SK-N-SH treated with all-trans-retinoic acid at 6 μM for 48 hours (cell line): ENCODE measurements at regions not wholly inside any gene's neighbourhood (a gene's known extent, or its start where the extent isn't known, plus 50 kb on each side); places are given as distances from the start of the nearest gene placed in this dataset.

Experiments used
- ATAC-seq: fragments of 200-7000 bp; cut with Tn5 transposase; 3 replicates; pipeline ENCODE4 v1.9.1; 2020; ENCODE audit warnings: mild to moderate bottlenecking, moderate library complexity
- ARNTL ChIP-seq: fragments of 450-650 bp; formaldehyde crosslinking; IDR thresholded peaks from 2 replicates; pipeline ENCODE4 v1.5.0; 2020; ENCODE audit warnings: low read depth, mild to moderate bottlenecking, moderate library complexity, borderline replicate concordance
- BACH2 ChIP-seq: fragments of 250-450 bp; sonication (Bioruptor Pico); IDR thresholded peaks from 2 replicates; pipeline ENCODE4 v1.9.0; 2021; ENCODE audit warnings: mild to moderate bottlenecking, borderline replicate concordance
- CREB5 ChIP-seq: fragments of 250-450 bp; sonication (Bioruptor Pico); IDR thresholded peaks from 2 replicates; pipeline ENCODE4 v1.5.1; 2020; ENCODE audit warnings: low read depth, mild to moderate bottlenecking, moderate library complexity
- CSDC2 ChIP-seq: fragments of 250-450 bp; sonication (Bioruptor Pico); IDR thresholded peaks from 2 replicates; pipeline ENCODE4 v1.5.0; 2020; ENCODE audit warnings: mild to moderate bottlenecking, moderate library complexity
- GLIS3 ChIP-seq: fragments of 250-450 bp; sonication (Bioruptor Pico); IDR thresholded peaks from 2 replicates; pipeline ENCODE4 v1.5.0; 2020; ENCODE audit warnings: mild to moderate bottlenecking, moderate library complexity
- OSR1 ChIP-seq: fragments of 250-450 bp; sonication (Bioruptor Pico); IDR thresholded peaks from 2 replicates; pipeline ENCODE4 v1.8.0; 2022; ENCODE audit warnings: moderate library complexity, mild to moderate bottlenecking, inconsistent platforms
- PPARA ChIP-seq: fragments of 250-450 bp; sonication (Bioruptor Pico); IDR thresholded peaks from 2 replicates; pipeline ENCODE4 v1.5.0; 2020; ENCODE audit warnings: mild to moderate bottlenecking, borderline replicate concordance
- SNAI2 ChIP-seq: fragments of 250-450 bp; sonication (Bioruptor Pico); IDR thresholded peaks from 2 replicates; pipeline ENCODE4 v1.5.0; 2020; ENCODE audit warnings: mild to moderate bottlenecking, moderate library complexity
- TCF4 ChIP-seq: fragments of 250-450 bp; sonication (Bioruptor Pico); IDR thresholded peaks from 2 replicates; pipeline ENCODE4 v1.8.0; 2021; ENCODE audit warnings: mild to moderate bottlenecking, moderate library complexity, borderline replicate concordance
- TOX ChIP-seq: fragments of 250-450 bp; sonication (Bioruptor Pico); IDR thresholded peaks from 2 replicates; pipeline ENCODE4 v1.8.0; 2021; ENCODE audit warnings: mild to moderate bottlenecking, moderate library complexity, borderline replicate concordance
- TSHZ2 ChIP-seq: fragments of 250-450 bp; sonication (Bioruptor Pico); IDR thresholded peaks from 2 replicates; pipeline ENCODE4 v1.5.0; 2020; ENCODE audit warnings: mild to moderate bottlenecking, moderate library complexity
- ZC3H10 ChIP-seq: fragments of 250-450 bp; sonication (Bioruptor Pico); IDR thresholded peaks from 2 replicates; pipeline ENCODE4 v1.5.1; 2021; ENCODE audit warnings: mild to moderate bottlenecking, moderate library complexity
- ZFP3 ChIP-seq: fragments of 250-450 bp; sonication (Bioruptor Pico); IDR thresholded peaks from 2 replicates; pipeline ENCODE4 v1.5.0; 2020; ENCODE audit warnings: mild to moderate bottlenecking, moderate library complexity
- ZFP30 ChIP-seq: fragments of 450-650 bp; formaldehyde crosslinking; IDR thresholded peaks from 2 replicates; pipeline ENCODE4 v1.5.0; 2022; ENCODE audit warnings: mild to moderate bottlenecking, moderate library complexity
- ZNF565 ChIP-seq: fragments of 450-650 bp; formaldehyde crosslinking; conservative IDR thresholded peaks from 2 replicates; pipeline ENCODE4 v1.5.0; 2020; ENCODE audit warnings: low read depth, mild to moderate bottlenecking, moderate library complexity
- ZNF70 ChIP-seq: fragments of 450-650 bp; formaldehyde crosslinking; IDR thresholded peaks from 2 replicates; pipeline ENCODE4 v1.5.0; 2020; ENCODE audit warnings: mild to moderate bottlenecking, moderate library complexity
- ZNF8 ChIP-seq: fragments of 450-650 bp; formaldehyde crosslinking; IDR thresholded peaks from 2 replicates; pipeline ENCODE4 v1.5.0; 2020; ENCODE audit warnings: mild to moderate bottlenecking, moderate library complexity
- TF ChIP-seq, protein P1 (sequence below): fragments of 250-450 bp; sonication (Bioruptor Pico); IDR thresholded peaks from 2 replicates; pipeline ENCODE4 v1.5.1; 2021; ENCODE audit warnings: mild to moderate bottlenecking, moderate library complexity
- TF ChIP-seq, protein P2 (sequence below): fragments of 250-450 bp; sonication (Bioruptor Pico); IDR thresholded peaks from 2 replicates; pipeline ENCODE4 v1.8.0; 2020; ENCODE audit warnings: mild to moderate bottlenecking, moderate library complexity, borderline replicate concordance
- TF ChIP-seq, protein P3 (sequence below): fragments of 250-450 bp; sonication (Bioruptor Pico); IDR thresholded peaks from 2 replicates; pipeline ENCODE4 v1.8.0; 2021; ENCODE audit warnings: low read depth, mild to moderate bottlenecking, moderate library complexity, borderline replicate concordance

DNA sequence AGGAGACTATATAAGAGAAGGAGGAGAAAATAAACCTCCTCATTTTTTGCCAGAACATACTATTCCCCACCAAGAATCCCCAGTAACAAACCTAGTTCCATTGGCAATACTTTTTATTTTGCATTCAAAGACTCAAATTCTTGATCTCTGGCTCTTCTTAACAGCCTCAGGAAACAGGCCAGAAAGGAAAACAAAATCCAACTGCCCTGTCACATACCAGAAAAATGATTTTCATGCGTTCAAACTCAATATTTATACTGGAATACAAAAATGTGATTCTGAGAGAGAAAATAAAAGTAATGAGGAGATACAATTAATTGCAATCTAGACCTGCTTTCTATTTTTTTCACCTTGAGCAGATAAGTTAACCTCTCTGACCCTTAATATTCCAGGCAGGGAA is 435.9 kb upstream of the AUTS2 start:
- ATAC-seq: no peak
- TF ChIP-seq ZFP30 (CRISPR knock-in tag): no peak
- no peak for TF ChIP-seq SNAI2
- no peak for TF ChIP-seq CREB5 (CRISPR knock-in tag)
- no peak for TF ChIP-seq ZNF565 (CRISPR knock-in tag)
- TF ChIP-seq CSDC2 (CRISPR knock-in tag): no peak
- no peak for TF ChIP-seq ZNF8 (CRISPR knock-in tag)
- TF ChIP-seq ZC3H10 (CRISPR knock-in tag): no peak
- no peak for TF ChIP-seq ZFP3 (CRISPR knock-in tag)
- TF ChIP-seq, protein P1, sequence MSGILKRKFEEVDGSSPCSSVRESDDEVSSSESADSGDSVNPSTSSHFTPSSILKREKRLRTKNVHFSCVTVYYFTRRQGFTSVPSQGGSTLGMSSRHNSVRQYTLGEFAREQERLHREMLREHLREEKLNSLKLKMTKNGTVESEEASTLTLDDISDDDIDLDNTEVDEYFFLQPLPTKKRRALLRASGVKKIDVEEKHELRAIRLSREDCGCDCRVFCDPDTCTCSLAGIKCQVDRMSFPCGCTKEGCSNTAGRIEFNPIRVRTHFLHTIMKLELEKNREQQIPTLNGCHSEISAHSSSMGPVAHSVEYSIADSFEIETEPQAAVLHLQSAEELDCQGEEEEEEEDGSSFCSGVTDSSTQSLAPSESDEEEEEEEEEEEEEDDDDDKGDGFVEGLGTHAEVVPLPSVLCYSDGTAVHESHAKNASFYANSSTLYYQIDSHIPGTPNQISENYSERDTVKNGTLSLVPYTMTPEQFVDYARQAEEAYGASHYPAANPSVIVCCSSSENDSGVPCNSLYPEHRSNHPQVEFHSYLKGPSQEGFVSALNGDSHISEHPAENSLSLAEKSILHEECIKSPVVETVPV (CRISPR knock-in tag): no peak
- no peak for TF ChIP-seq PPARA (CRISPR knock-in tag)
- TF ChIP-seq ARNTL (CRISPR knock-in tag): no peak
- no peak for TF ChIP-seq OSR1 (CRISPR knock-in tag)
- no peak for TF ChIP-seq TSHZ2 (CRISPR knock-in tag)

DNA sequence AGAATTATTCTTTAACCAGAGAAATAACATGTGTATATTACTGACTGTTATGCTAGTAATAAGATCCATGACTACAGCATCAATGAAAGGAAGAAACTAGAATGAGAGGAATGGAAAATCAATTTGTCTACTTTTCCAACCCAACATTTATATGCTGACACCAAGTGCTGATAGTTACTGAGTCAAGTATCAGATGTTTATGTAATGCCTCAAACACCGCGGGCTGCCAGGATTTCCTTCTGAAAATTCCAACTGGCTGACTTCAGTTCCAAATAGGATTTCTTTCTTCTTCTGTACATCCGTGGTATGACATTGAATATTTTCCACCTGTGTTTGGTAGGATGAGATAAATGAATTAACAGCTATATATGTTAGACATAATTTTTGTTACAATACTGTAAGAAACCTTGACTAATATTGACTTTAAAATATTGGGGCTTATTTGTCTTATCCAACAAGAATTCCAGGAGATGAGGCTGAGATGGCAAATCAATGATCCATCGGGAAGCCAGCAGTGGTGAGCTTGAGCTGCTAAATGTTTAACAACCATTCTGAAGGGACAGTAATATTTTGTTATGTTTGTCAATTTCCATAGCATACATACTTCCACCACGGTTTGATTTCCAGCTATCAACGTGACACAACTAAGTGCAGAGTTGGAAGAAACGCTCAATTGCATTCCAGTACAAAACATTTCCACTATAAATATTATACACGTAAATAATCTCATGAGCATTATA is 435.2 kb upstream of the AUTS2 start:
- ATAC-seq: no peak
- no peak for TF ChIP-seq TCF4 (CRISPR knock-in tag)
- no peak for TF ChIP-seq BACH2 (CRISPR knock-in tag)
- TF ChIP-seq CSDC2 (CRISPR knock-in tag): no peak
- TF ChIP-seq, protein P2, sequence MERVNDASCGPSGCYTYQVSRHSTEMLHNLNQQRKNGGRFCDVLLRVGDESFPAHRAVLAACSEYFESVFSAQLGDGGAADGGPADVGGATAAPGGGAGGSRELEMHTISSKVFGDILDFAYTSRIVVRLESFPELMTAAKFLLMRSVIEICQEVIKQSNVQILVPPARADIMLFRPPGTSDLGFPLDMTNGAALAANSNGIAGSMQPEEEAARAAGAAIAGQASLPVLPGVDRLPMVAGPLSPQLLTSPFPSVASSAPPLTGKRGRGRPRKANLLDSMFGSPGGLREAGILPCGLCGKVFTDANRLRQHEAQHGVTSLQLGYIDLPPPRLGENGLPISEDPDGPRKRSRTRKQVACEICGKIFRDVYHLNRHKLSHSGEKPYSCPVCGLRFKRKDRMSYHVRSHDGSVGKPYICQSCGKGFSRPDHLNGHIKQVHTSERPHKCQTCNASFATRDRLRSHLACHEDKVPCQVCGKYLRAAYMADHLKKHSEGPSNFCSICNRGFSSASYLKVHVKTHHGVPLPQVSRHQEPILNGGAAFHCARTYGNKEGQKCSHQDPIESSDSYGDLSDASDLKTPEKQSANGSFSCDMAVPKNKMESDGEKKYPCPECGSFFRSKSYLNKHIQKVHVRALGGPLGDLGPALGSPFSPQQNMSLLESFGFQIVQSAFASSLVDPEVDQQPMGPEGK (CRISPR knock-in tag): no peak
- TF ChIP-seq SNAI2: no peak
- no peak for TF ChIP-seq ZFP30 (CRISPR knock-in tag)
- no peak for TF ChIP-seq ZC3H10 (CRISPR knock-in tag)
- no peak for TF ChIP-seq ZNF70 (CRISPR knock-in tag)
- TF ChIP-seq ZFP3 (CRISPR knock-in tag): no peak
- no peak for TF ChIP-seq GLIS3
- TF ChIP-seq, all 23 proteins: peak for 0

DNA sequence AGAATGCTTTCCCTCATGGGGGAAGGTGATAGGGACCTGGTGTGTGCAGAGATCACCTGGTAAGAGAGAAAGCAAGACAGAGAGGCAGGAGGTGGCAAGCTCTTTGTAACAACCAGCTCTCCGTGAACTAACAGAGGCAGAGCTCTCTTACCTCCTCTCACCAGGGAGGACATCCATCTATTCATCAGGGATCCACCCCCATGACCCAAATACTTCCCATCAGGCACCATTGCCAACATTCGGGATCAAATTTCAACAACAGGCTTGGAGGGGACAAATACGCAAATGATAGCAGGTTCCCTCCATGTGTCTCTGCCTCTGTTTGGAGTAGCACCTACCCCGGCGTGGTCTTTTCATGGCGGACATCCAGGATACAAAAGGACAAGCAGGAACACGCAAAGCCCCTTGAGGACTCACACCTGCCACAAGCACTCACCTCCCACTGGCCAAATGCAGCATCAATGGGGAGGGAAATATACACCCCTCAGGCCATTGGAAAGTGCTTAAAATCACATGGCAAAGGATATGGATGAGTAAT is 431.2 kb upstream of the AUTS2 start:
- ATAC-seq: no peak
- TF ChIP-seq CSDC2 (CRISPR knock-in tag): no peak
- no peak for TF ChIP-seq ZNF70 (CRISPR knock-in tag)
- no peak for TF ChIP-seq ARNTL (CRISPR knock-in tag)
- no peak for TF ChIP-seq PPARA (CRISPR knock-in tag)
- TF ChIP-seq TOX (CRISPR knock-in tag): no peak
- no peak for TF ChIP-seq SNAI2
- TF ChIP-seq, protein P1 (CRISPR knock-in tag): no peak
- TF ChIP-seq, protein P3, sequence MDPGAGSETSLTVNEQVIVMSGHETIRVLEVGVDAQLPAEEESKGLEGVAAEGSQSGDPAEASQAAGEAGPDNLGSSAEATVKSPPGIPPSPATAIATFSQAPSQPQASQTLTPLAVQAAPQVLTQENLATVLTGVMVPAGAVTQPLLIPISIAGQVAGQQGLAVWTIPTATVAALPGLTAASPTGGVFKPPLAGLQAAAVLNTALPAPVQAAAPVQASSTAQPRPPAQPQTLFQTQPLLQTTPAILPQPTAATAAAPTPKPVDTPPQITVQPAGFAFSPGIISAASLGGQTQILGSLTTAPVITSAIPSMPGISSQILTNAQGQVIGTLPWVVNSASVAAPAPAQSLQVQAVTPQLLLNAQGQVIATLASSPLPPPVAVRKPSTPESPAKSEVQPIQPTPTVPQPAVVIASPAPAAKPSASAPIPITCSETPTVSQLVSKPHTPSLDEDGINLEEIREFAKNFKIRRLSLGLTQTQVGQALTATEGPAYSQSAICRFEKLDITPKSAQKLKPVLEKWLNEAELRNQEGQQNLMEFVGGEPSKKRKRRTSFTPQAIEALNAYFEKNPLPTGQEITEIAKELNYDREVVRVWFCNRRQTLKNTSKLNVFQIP (CRISPR knock-in tag): no peak
- no peak for TF ChIP-seq CREB5 (CRISPR knock-in tag)
